ENCODE measurements at regions not wholly inside any gene's neighbourhood (a gene's known extent, or its start where the extent isn't known, plus 50 kb on each side); places are given as distances from the start of the nearest gene placed in this dataset.

DNA sequence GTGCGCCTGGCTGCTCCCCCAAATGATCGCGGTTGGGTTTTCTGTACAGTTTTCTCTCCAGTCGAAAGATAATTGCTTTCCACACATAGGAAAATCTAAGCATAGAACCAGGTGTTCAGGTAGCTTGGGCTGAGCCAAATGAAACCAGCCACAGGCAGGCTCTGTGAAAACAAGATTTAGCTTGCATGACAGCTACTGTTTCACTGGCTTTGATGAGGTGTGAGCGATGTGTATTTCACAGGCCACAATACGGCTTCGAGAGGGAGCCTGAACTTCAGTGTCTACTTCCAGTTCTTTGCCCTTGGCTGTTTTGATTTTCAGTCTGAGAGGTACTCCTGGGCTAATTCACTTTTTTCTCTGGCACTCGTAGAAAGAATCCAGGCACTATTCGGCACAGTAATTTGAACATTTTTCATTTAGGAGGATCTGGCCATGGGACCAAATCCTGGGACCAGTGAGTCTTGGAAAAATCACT lies 110.5 kb downstream of the JCAD start:
- Histone ChIP-seq H3K9me3 (replicated peaks in 1 of 2; ENCODE audit: control insufficient read depth in 2 of 2, insufficient read depth in 1 of 2, low read depth in 1 of 2, low read length in 2 of 2) (no peaks in the 10 kb centered on the region), H4K91ac (ENCODE audit: low read depth, low read length, poor library complexity) (no peak overlapping the region), H3K27me3 (ENCODE audit: control insufficient read depth in 3 of 3, insufficient read depth in 3 of 3, low read depth in 1 of 3, low read length in 3 of 3) (peaks cover 0 to 5% (median 0%) of the 10 kb centered on the region in 3 experiments), H3K4ac (ENCODE audit: low read length) (no peak overlapping the region), H3K18ac (ENCODE audit: low read length) (no peak overlapping the region), H3K4me3 (ENCODE audit: low read length in 2 of 2) (no peak overlapping the region), H3K27ac (replicated peaks; ENCODE audit: low read length) (no peak overlapping the region), H2AK5ac (ENCODE audit: low read depth, low read length) (no peak overlapping the region), H3K23ac (ENCODE audit: low read depth, low read length, poor library complexity) (no peak overlapping the region), H2BK5ac (ENCODE audit: low read length) (no peak overlapping the region), H2BK12ac (ENCODE audit: low read length) (no peak overlapping the region), H3K4me1 (ENCODE audit: control insufficient read depth in 2 of 2, insufficient read depth in 1 of 2, low read depth in 1 of 2, low read length in 2 of 2) (peaks cover 0 to 2% of the 10 kb centered on the region in 2 donors), H3K79me1 (ENCODE audit: low read depth, low read length) (no peaks in the 10 kb centered on the region), H3K36me3 (replicated peaks in 1 of 2; ENCODE audit: control insufficient read depth in 2 of 2, insufficient read depth in 2 of 2, low read length in 2 of 2) (no peaks in the 10 kb centered on the region), H3K4me2 (ENCODE audit: insufficient read depth, low read length, poor library complexity, severe bottlenecking) (no peak overlapping the region), H3K14ac (ENCODE audit: low read length) (no peak overlapping the region), H4K8ac (ENCODE audit: low read depth, low read length) (no peak overlapping the region), H3K9ac (ENCODE audit: low read depth, low read length, poor library complexity) (no peak overlapping the region), H2BK120ac (ENCODE audit: low read depth, low read length) (no peak overlapping the region), H2AFZ (ENCODE audit: low read length) (no peak overlapping the region), H2BK15ac (ENCODE audit: low read length) (no peak overlapping the region)
- no peak for DNase-seq (ENCODE audit: low spot score)
- WGBS, 2 donors (ENCODE audit: extremely low coverage in 2 of 2, insufficient read length in 2 of 2, insufficient replicate concordance in 1 of 2), result no CpG with 5 or more reads among the region's 9 CpGs

DNA sequence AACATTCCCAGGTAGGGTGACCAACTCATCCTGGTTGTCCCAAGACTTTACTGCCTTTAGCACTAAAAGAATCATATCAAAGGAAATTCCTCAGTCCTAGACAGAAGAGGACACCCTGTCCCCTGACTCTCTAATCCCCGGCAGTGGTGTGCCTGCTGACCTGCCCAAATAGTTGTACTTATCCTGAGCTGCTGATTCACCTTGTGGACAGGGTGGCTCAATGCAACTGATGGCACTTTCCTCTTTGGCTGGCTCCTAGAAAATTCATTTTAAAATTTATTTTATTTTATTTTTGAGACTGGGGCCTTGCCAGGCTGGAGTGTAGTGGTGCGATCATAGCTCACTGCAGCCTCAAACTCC lies 111.7 kb downstream of the JCAD start:
- H3K23ac ChIP-seq (ENCODE audit: low read depth, low read length, poor library complexity), result no peak overlapping the region
- no peak overlapping the region for H3K4me3 ChIP-seq (ENCODE audit: low read length in 2 of 2)
- H3K9ac ChIP-seq (ENCODE audit: low read depth, low read length, poor library complexity), result no peak overlapping the region
- no peak overlapping the region for H2BK5ac ChIP-seq (ENCODE audit: low read length)
- H4K8ac ChIP-seq (ENCODE audit: low read depth, low read length), result no peak overlapping the region
- no peak overlapping the region for H2BK15ac ChIP-seq (ENCODE audit: low read length)
- H3K4me1 ChIP-seq (ENCODE audit: control insufficient read depth in 2 of 2, insufficient read depth in 1 of 2, low read depth in 1 of 2, low read length in 2 of 2), result peaks cover 0 to 2% of the 10 kb centered on the region in 2 donors
- no peak overlapping the region for H3K14ac ChIP-seq (ENCODE audit: low read length)
- no peak overlapping the region for H3K18ac ChIP-seq (ENCODE audit: low read length)
- H2BK120ac ChIP-seq (ENCODE audit: low read depth, low read length), result no peak overlapping the region
- no peak overlapping the region for H3K4ac ChIP-seq (ENCODE audit: low read length)
- no peak overlapping the region for H2BK12ac ChIP-seq (ENCODE audit: low read length)
- peaks cover 0 to 5% (median 0%) of the 10 kb centered on the region in 3 experiments for H3K27me3 ChIP-seq (ENCODE audit: control insufficient read depth in 3 of 3, insufficient read depth in 3 of 3, low read depth in 1 of 3, low read length in 3 of 3)
- H4K91ac ChIP-seq (ENCODE audit: low read depth, low read length, poor library complexity), result no peak overlapping the region
- H2AFZ ChIP-seq (ENCODE audit: low read length), result no peak overlapping the region
- no peak overlapping the region for H3K4me2 ChIP-seq (ENCODE audit: insufficient read depth, low read length, poor library complexity, severe bottlenecking)
- H3K79me1 ChIP-seq (ENCODE audit: low read depth, low read length), result no peaks in the 10 kb centered on the region
- H3K36me3 ChIP-seq (replicated peaks in 1 of 2; ENCODE audit: control insufficient read depth in 2 of 2, insufficient read depth in 2 of 2, low read length in 2 of 2), result no peaks in the 10 kb centered on the region
- H2AK5ac ChIP-seq (ENCODE audit: low read depth, low read length), result no peak overlapping the region
- no CpG with 5 or more reads among the region's 2 CpGs for WGBS, 2 donors (ENCODE audit: extremely low coverage in 2 of 2, insufficient read length in 2 of 2, insufficient replicate concordance in 1 of 2)
- no peaks in the 10 kb centered on the region for H3K9me3 ChIP-seq (replicated peaks in 1 of 2; ENCODE audit: control insufficient read depth in 2 of 2, insufficient read depth in 1 of 2, low read depth in 1 of 2, low read length in 2 of 2)
- DNase-seq (ENCODE audit: low spot score), result no peak
- no peak overlapping the region for H3K27ac ChIP-seq (replicated peaks; ENCODE audit: low read length)

DNA sequence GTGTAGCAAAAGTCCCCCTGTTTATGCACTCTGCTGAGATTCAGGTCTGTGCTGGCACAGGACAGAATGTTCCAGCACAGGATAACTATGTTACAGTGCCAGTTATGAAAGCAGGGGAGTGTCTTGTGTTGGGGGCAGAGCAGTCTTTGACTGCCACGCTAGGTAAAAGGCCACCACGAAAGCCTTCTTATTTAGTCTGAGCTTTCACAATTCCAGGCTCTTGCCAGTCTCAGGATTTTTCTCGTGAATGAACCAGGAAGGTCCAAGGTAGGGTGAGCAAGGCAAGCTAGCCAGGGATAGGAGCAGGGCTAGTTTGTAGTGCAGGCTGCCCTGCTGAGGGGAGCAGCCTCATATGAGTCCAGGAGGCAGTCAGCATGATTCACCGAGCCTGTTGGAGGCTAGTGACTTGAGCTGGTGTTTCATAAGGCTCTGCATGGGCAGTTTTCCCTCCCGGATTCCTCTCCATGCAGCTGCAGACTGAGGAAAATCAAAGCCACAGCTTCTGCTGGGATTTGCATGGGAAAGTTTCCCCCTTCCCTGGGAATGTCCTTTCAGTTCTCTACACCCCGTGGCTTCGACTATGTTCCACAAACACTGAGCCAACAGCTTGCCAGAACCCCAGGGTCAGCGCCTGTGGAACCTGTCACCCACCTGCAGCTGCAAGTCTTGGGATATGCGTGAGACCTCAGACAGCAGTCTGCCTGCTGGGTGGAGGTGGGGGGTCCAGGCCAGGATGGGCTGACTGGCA lies 112.3 kb downstream of the JCAD start:
- Histone ChIP-seq H3K4me3 (ENCODE audit: low read length in 2 of 2) (no peak overlapping the region), H3K36me3 (replicated peaks in 1 of 2; ENCODE audit: control insufficient read depth in 2 of 2, insufficient read depth in 2 of 2, low read length in 2 of 2) (no peaks in the 10 kb centered on the region), H2AFZ (ENCODE audit: low read length) (no peak overlapping the region), H3K27ac (replicated peaks; ENCODE audit: low read length) (no peak overlapping the region), H2BK12ac (ENCODE audit: low read length) (no peak overlapping the region), H3K23ac (ENCODE audit: low read depth, low read length, poor library complexity) (no peak overlapping the region), H3K9ac (ENCODE audit: low read depth, low read length, poor library complexity) (no peak overlapping the region), H2BK15ac (ENCODE audit: low read length) (no peak overlapping the region), H3K27me3 (ENCODE audit: control insufficient read depth in 3 of 3, insufficient read depth in 3 of 3, low read depth in 1 of 3, low read length in 3 of 3) (peaks cover 0 to 5% (median 0%) of the 10 kb centered on the region in 3 experiments), H3K4ac (ENCODE audit: low read length) (no peak overlapping the region), H3K4me2 (ENCODE audit: insufficient read depth, low read length, poor library complexity, severe bottlenecking) (no peak overlapping the region), H2BK5ac (ENCODE audit: low read length) (no peak overlapping the region), H3K18ac (ENCODE audit: low read length) (no peak overlapping the region), H3K79me1 (ENCODE audit: low read depth, low read length) (no peaks in the 10 kb centered on the region), H4K8ac (ENCODE audit: low read depth, low read length) (no peak overlapping the region), H2AK5ac (ENCODE audit: low read depth, low read length) (no peak overlapping the region), H4K91ac (ENCODE audit: low read depth, low read length, poor library complexity) (no peak overlapping the region), H3K9me3 (replicated peaks in 1 of 2; ENCODE audit: control insufficient read depth in 2 of 2, insufficient read depth in 1 of 2, low read depth in 1 of 2, low read length in 2 of 2) (no peaks in the 10 kb centered on the region), H3K14ac (ENCODE audit: low read length) (no peak overlapping the region), H2BK120ac (ENCODE audit: low read depth, low read length) (no peak overlapping the region), H3K4me1 (ENCODE audit: control insufficient read depth in 2 of 2, insufficient read depth in 1 of 2, low read depth in 1 of 2, low read length in 2 of 2) (peaks cover 0 to 2% of the 10 kb centered on the region in 2 donors)
- WGBS, 2 donors (ENCODE audit: extremely low coverage in 2 of 2, insufficient read length in 2 of 2, insufficient replicate concordance in 1 of 2), result no CpG with 5 or more reads among the region's 9 CpGs
- DNase-seq (ENCODE audit: low spot score), result no peak

DNA sequence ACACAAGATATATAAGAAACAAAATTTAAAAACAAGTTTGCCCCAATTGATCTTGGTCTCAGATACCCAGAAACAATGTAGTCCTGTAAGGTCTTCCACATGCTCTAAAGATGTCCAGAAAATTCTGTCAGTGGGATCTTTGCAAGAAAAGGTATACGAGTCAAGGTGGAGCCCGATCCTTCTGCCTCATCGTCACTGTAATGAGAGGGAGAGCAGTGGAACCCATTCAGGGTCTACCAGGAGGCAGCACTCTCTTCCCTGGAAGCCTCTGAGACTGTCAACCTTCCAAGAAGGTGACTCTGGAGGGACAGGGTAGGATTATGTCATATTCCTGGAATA lies 112.8 kb downstream of the JCAD start:
- Histone ChIP-seq H2AK5ac (ENCODE audit: low read depth, low read length) (no peak overlapping the region), H3K4ac (ENCODE audit: low read length) (no peak overlapping the region), H3K79me1 (ENCODE audit: low read depth, low read length) (no peaks in the 10 kb centered on the region), H3K4me1 (ENCODE audit: control insufficient read depth in 2 of 2, insufficient read depth in 1 of 2, low read depth in 1 of 2, low read length in 2 of 2) (peaks cover 0 to 2% of the 10 kb centered on the region in 2 donors), H4K8ac (ENCODE audit: low read depth, low read length) (no peak overlapping the region), H3K4me2 (ENCODE audit: insufficient read depth, low read length, poor library complexity, severe bottlenecking) (no peak overlapping the region), H3K23ac (ENCODE audit: low read depth, low read length, poor library complexity) (no peak overlapping the region), H3K14ac (ENCODE audit: low read length) (no peak overlapping the region), H3K36me3 (replicated peaks in 1 of 2; ENCODE audit: control insufficient read depth in 2 of 2, insufficient read depth in 2 of 2, low read length in 2 of 2) (no peaks in the 10 kb centered on the region), H2AFZ (ENCODE audit: low read length) (no peak overlapping the region), H3K4me3 (ENCODE audit: low read length in 2 of 2) (no peak overlapping the region), H2BK12ac (ENCODE audit: low read length) (no peak overlapping the region), H3K27ac (replicated peaks; ENCODE audit: low read length) (no peak overlapping the region), H3K9me3 (replicated peaks in 1 of 2; ENCODE audit: control insufficient read depth in 2 of 2, insufficient read depth in 1 of 2, low read depth in 1 of 2, low read length in 2 of 2) (no peaks in the 10 kb centered on the region), H2BK120ac (ENCODE audit: low read depth, low read length) (no peak overlapping the region), H2BK15ac (ENCODE audit: low read length) (no peak overlapping the region), H2BK5ac (ENCODE audit: low read length) (no peak overlapping the region), H3K18ac (ENCODE audit: low read length) (no peak overlapping the region), H4K91ac (ENCODE audit: low read depth, low read length, poor library complexity) (no peak overlapping the region), H3K9ac (ENCODE audit: low read depth, low read length, poor library complexity) (no peak overlapping the region), H3K27me3 (ENCODE audit: control insufficient read depth in 3 of 3, insufficient read depth in 3 of 3, low read depth in 1 of 3, low read length in 3 of 3) (peaks cover 0 to 5% (median 0%) of the 10 kb centered on the region in 3 experiments)
- DNase-seq (ENCODE audit: low spot score), result no peak
- WGBS, 2 donors (ENCODE audit: extremely low coverage in 2 of 2, insufficient read length in 2 of 2, insufficient replicate concordance in 1 of 2), result no CpG with 5 or more reads among the region's 3 CpGs

Data from neuronal stem cell (in vitro differentiated cells).